ENCODE measurements at regions not wholly inside any gene's neighbourhood (a gene's known extent, or its start where the extent isn't known, plus 50 kb on each side); places are given as distances from the start of the nearest gene placed in this dataset.

DNA sequence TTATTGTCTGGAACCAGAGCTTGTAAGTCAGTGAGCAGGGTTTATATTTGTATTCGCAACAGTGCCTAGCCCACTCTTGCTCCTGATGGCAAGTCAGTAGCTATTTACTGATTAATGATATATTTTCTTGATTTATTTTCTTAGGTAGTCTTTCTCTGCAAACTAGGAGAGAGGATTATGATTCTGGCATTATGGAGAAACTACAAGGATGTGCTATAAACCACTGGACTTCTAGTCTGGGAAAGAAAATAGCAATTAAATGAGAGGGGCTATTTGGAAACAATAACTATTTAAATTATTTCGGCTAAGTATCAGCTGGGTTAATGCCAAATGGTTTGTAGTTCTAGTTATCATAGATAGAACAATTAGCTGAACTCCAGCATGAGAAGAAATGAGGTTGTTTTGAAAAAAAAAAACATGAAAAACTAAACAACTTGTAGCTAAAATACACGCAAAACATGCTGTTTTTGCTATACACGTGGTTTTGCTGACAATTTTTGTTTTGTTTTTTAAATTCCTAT lies 304.9 kb upstream of the TCF21 start:
- H3K27ac ChIP-seq (ENCODE audit: low read length): no peak overlapping the region
- no peak overlapping the region for H3K4me3 ChIP-seq (ENCODE audit: low read length)
- H3K36me3 ChIP-seq (ENCODE audit: control insufficient read depth, low read depth, low read length): no peaks in the 10 kb centered on the region
- no peaks in the 10 kb centered on the region for H3K4me1 ChIP-seq (ENCODE audit: control insufficient read depth, low read depth, low read length)
- no peaks in the 10 kb centered on the region for H3K27me3 ChIP-seq (ENCODE audit: control insufficient read depth, insufficient read depth, low read length)
- no peaks in the 10 kb centered on the region for H3K9me3 ChIP-seq (ENCODE audit: control insufficient read depth, low read depth, low read length)
- H3K9ac ChIP-seq (ENCODE audit: low read length): no peak overlapping the region

DNA sequence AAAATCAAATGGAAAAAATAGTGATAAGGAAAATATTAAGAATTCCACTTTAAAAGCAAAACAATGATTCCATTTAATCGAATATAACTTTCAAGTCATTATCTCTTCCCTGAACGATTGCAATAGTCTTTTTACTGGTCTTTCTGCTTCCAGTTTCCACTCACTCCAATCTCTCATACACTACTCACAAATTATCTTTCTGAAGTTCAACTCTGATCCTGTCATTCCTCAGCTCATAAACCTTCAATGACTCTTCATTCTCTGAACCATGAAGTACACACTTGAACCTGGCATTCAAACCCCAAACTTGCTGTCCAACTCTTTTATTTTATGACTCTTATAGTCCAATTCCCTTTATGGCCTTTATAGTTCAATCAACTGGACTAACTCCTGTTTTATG lies 304.1 kb upstream of the TCF21 start:
- H3K4me1 ChIP-seq (ENCODE audit: control insufficient read depth, low read depth, low read length): no peaks in the 10 kb centered on the region
- H3K9me3 ChIP-seq (ENCODE audit: control insufficient read depth, low read depth, low read length): no peaks in the 10 kb centered on the region
- H3K9ac ChIP-seq (ENCODE audit: low read length): no peak overlapping the region
- no peaks in the 10 kb centered on the region for H3K36me3 ChIP-seq (ENCODE audit: control insufficient read depth, low read depth, low read length)
- no peak overlapping the region for H3K27ac ChIP-seq (ENCODE audit: low read length)
- H3K27me3 ChIP-seq (ENCODE audit: control insufficient read depth, insufficient read depth, low read length): no peaks in the 10 kb centered on the region
- no peak overlapping the region for H3K4me3 ChIP-seq (ENCODE audit: low read length)

DNA sequence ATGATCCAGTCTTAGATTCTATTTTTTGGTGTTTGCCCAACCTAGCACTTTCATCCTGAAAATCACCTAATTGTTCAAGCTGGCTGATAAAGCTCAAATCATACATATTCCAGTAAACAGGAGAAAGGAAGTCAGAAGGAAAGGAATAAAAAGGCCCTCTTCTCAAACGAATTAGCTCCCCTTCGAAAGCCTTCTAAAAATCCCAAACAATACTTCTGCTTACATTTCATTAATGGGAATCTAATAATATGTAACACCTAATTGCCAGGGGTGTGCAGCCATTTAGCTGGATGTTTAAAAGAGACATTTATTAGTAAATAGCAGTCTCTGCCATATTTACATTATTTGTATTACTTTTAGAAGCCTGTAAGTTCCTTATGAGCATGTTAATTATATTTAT lies 302.9 kb upstream of the TCF21 start:
- Histone ChIP-seq H3K27ac (ENCODE audit: low read length) (no peak overlapping the region), H3K27me3 (ENCODE audit: control insufficient read depth, insufficient read depth, low read length) (no peaks in the 10 kb centered on the region), H3K4me1 (ENCODE audit: control insufficient read depth, low read depth, low read length) (no peaks in the 10 kb centered on the region), H3K9ac (ENCODE audit: low read length) (no peak overlapping the region), H3K36me3 (ENCODE audit: control insufficient read depth, low read depth, low read length) (no peaks in the 10 kb centered on the region), H3K4me3 (ENCODE audit: low read length) (no peak overlapping the region), H3K9me3 (ENCODE audit: control insufficient read depth, low read depth, low read length) (no peaks in the 10 kb centered on the region)

DNA sequence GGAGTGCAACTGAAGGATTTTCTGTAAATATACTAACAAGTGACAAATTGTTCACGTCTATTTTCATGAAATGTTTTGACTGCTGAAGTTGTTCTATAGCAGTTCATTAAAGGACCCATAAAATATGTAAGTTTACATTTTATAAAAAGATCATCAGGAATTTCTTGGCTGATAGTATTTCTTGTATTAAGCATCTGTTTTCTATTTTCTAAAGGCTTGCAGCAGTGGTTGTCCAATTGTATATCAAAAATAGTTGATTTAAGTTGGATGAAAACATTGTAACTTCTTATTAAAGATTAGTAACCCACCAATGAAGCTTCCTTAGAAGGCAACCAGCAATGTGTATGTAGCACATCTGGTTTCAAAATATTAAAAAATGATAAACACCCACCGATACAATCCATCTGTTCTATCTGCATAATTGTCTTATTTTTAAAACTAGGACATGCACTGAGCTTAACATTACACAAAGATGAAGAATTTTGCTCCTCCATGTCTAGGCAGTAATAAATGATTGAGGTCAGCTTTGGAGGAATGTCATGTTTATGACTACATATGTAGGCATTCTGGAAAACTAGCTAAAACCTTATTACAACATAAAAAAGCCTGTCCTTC lies 301.3 kb upstream of the TCF21 start:
- Histone ChIP-seq H3K4me1 (ENCODE audit: control insufficient read depth, low read depth, low read length) (no peaks in the 10 kb centered on the region), H3K9ac (ENCODE audit: low read length) (no peak overlapping the region), H3K4me3 (ENCODE audit: low read length) (no peak overlapping the region), H3K9me3 (ENCODE audit: control insufficient read depth, low read depth, low read length) (no peaks in the 10 kb centered on the region), H3K27me3 (ENCODE audit: control insufficient read depth, insufficient read depth, low read length) (no peaks in the 10 kb centered on the region), H3K27ac (ENCODE audit: low read length) (no peak overlapping the region), H3K36me3 (ENCODE audit: control insufficient read depth, low read depth, low read length) (no peaks in the 10 kb centered on the region)

DNA sequence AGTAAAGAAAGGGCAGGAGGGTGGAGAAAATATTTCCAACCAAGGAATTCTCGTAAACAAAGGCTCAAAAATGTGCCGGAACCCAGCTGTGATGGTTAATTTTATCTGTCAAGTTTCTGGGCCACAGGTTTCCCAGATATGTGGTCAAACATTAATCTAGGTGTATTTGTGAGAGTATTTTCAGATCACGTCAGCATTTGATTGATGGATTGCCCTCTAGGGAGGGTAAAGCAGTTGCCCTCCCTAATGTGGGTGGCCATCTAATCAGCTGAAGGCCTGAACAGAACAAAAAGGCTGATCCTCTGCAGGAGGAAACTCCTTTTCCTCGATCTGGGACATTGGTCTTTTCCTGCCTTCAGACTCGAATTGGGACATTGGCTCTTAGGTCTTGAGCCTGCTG lies 298.7 kb upstream of the TCF21 start:
- H3K4me1 ChIP-seq (ENCODE audit: control insufficient read depth, low read depth, low read length): no peaks in the 10 kb centered on the region
- H3K4me3 ChIP-seq (ENCODE audit: low read length): no peak overlapping the region
- no peak overlapping the region for H3K9ac ChIP-seq (ENCODE audit: low read length)
- H3K36me3 ChIP-seq (ENCODE audit: control insufficient read depth, low read depth, low read length): no peaks in the 10 kb centered on the region
- no peaks in the 10 kb centered on the region for H3K9me3 ChIP-seq (ENCODE audit: control insufficient read depth, low read depth, low read length)
- no peak overlapping the region for H3K27ac ChIP-seq (ENCODE audit: low read length)
- H3K27me3 ChIP-seq (ENCODE audit: control insufficient read depth, insufficient read depth, low read length): no peaks in the 10 kb centered on the region

DNA sequence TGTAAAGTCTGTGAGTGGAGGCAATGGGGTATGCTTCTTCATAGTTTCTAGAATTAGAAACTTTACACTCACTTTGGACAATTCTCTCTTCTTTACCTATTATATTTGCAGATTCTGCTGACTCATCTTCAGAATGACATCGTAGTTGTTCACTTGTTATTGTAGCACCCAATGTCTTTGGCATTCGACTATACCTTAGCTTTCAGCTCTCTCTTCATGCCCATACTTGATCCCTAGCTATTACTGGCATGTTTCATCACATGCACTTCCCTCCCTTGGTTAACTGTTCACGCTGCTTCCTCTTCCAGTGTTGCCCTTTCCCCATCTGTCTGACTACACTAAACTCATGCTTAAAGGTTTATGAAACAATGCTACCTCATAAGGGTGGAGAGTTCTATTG lies 298.1 kb upstream of the TCF21 start:
- Histone ChIP-seq H3K36me3 (ENCODE audit: control insufficient read depth, low read depth, low read length) (no peaks in the 10 kb centered on the region), H3K27me3 (ENCODE audit: control insufficient read depth, insufficient read depth, low read length) (no peaks in the 10 kb centered on the region), H3K4me3 (ENCODE audit: low read length) (no peak overlapping the region)

DNA sequence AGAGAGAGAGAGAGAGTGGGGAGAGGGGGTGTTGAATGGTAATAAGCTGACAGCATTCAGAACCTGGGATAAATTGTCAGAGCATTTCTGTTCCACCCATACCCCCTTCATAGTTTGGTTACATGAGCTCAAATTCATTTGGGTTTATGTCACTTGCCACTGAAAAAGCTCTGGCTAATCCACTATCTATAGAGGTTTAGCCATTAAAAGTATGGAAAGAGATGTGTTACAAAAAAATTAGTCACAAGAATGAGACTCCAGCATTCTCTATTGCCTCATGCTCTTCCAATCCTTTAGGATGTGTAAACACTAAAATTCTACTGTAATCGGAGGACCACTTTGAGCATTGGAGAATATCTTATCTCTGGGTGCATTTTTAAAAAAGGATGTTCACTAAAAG lies 297.6 kb upstream of the TCF21 start:
- no peak overlapping the region for H3K27ac ChIP-seq (ENCODE audit: low read length)
- H3K9me3 ChIP-seq (ENCODE audit: control insufficient read depth, low read depth, low read length): no peaks in the 10 kb centered on the region
- no peak overlapping the region for H3K9ac ChIP-seq (ENCODE audit: low read length)
- H3K36me3 ChIP-seq (ENCODE audit: control insufficient read depth, low read depth, low read length): no peaks in the 10 kb centered on the region
- no peak overlapping the region for H3K4me3 ChIP-seq (ENCODE audit: low read length)
- no peaks in the 10 kb centered on the region for H3K4me1 ChIP-seq (ENCODE audit: control insufficient read depth, low read depth, low read length)
- H3K27me3 ChIP-seq (ENCODE audit: control insufficient read depth, insufficient read depth, low read length): no peaks in the 10 kb centered on the region

More for the DNA sequence above, 298.1 kb upstream of the TCF21 start:
- no peaks in the 10 kb centered on the region for H3K4me1 ChIP-seq (ENCODE audit: control insufficient read depth, low read depth, low read length)
- H3K9me3 ChIP-seq (ENCODE audit: control insufficient read depth, low read depth, low read length): no peaks in the 10 kb centered on the region
- H3K9ac ChIP-seq (ENCODE audit: low read length): no peak overlapping the region
- H3K27ac ChIP-seq (ENCODE audit: low read length): no peak overlapping the region

DNA sequence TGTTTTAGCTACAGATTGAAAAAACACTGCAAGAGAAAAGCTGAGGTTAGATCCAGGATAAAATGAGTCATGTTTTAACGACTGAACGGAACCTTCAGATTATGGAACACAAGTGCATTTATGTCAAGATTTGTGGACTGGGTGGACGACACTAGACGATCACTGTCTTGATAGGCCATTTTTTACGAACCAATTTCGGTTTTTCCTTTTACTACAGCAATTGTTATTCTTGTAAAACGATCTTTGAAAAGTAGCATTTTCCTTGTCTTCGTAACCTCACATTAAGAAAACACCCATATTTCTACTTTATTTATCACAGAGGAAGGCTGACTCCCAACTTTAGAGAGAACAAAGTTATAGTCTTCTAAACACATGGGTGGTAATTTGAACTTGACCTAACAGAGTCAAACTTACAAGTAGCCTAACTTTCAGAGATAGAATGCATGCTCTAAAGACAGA lies 294.2 kb upstream of the TCF21 start:
- H3K4me1 ChIP-seq (ENCODE audit: control insufficient read depth, low read depth, low read length): no peaks in the 10 kb centered on the region
- H3K9me3 ChIP-seq (ENCODE audit: control insufficient read depth, low read depth, low read length): no peaks in the 10 kb centered on the region
- H3K36me3 ChIP-seq (ENCODE audit: control insufficient read depth, low read depth, low read length): no peaks in the 10 kb centered on the region
- H3K9ac ChIP-seq (ENCODE audit: low read length): no peak overlapping the region
- no peak overlapping the region for H3K27ac ChIP-seq (ENCODE audit: low read length)
- H3K27me3 ChIP-seq (ENCODE audit: control insufficient read depth, insufficient read depth, low read length): no peaks in the 10 kb centered on the region
- H3K4me3 ChIP-seq (ENCODE audit: low read length): no peak overlapping the region

DNA sequence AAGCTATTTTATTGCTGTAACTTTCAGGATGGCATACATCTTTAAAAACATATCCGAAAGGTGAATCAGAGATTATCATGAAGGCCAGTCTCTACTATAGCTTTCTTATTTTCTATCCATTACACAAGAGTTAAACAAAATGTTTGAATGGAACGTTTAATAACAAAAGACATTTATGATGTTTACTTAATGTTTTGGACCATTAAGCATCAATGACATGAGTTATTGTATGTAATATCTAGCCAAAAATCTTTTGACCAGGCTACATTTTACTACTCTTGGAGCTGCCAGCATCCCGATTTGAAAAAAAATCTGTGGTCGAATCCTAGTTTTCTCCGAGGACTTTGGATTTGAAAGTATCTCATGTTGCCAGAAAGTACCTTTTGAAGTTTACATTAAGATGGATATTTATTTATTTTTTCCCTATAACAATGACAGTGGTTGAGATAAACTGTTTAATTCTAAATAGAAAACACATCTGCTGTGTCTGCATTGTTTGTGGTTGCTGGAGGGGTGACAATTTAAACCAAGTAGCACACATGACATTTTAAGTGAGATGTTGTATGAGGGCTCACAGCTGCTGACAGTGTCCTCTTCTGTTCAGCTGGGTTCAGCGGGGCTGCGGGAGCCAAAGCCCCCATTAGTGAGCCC lies 293.7 kb upstream of the TCF21 start:
- H3K9ac ChIP-seq (ENCODE audit: low read length): no peak overlapping the region
- no peaks in the 10 kb centered on the region for H3K9me3 ChIP-seq (ENCODE audit: control insufficient read depth, low read depth, low read length)
- H3K36me3 ChIP-seq (ENCODE audit: control insufficient read depth, low read depth, low read length): no peaks in the 10 kb centered on the region
- H3K4me3 ChIP-seq (ENCODE audit: low read length): no peak overlapping the region
- H3K27me3 ChIP-seq (ENCODE audit: control insufficient read depth, insufficient read depth, low read length): no peaks in the 10 kb centered on the region
- no peak overlapping the region for H3K27ac ChIP-seq (ENCODE audit: low read length)
- H3K4me1 ChIP-seq (ENCODE audit: control insufficient read depth, low read depth, low read length): no peaks in the 10 kb centered on the region

DNA sequence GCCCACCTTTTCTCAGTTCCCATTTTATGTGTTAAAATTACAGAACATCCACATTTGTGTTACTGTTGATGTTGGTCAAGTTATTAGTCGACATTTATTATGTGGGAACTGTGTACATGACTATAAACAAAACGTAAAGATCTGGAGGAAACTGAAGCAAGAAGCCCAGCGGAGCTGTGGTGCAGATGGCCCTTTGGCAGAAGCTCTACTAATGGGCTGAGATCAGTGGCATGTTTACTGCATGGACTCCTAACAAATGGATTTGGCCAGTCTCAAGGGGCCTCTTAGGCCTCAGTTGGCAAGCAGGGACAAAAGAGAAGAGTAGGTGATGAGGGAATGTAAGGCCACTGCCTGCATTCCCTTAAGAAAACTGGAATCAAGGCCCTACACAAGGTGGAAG lies 282.1 kb upstream of the TCF21 start:
- Histone ChIP-seq H3K36me3 (ENCODE audit: control insufficient read depth, low read depth, low read length) (no peaks in the 10 kb centered on the region), H3K4me3 (ENCODE audit: low read length) (no peak overlapping the region), H3K27me3 (ENCODE audit: control insufficient read depth, insufficient read depth, low read length) (no peaks in the 10 kb centered on the region), H3K4me1 (ENCODE audit: control insufficient read depth, low read depth, low read length) (no peaks in the 10 kb centered on the region), H3K9me3 (ENCODE audit: control insufficient read depth, low read depth, low read length) (no peaks in the 10 kb centered on the region), H3K27ac (ENCODE audit: low read length) (no peak overlapping the region), H3K9ac (ENCODE audit: low read length) (no peak overlapping the region)

DNA sequence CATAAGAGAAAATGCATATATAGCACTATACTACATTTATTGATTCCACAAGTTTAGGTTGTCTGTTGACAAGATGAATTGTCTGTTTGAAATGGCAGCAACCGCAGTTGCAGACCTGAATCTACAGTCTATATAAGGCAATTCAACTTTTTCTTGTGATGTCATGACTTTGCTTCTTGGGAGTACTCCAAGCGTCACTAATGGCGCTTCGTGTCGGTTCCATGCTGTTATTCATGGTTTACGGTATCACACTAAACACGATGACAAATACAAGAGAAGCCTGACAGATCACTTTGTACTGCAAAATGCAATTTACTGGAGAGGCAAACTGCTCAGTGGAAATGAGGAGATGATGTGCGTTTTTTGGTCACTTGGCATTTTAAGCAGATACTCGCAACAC lies 280.3 kb upstream of the TCF21 start:
- no peak overlapping the region for H3K27ac ChIP-seq (ENCODE audit: low read length)
- H3K27me3 ChIP-seq (ENCODE audit: control insufficient read depth, insufficient read depth, low read length): no peaks in the 10 kb centered on the region
- no peaks in the 10 kb centered on the region for H3K9me3 ChIP-seq (ENCODE audit: control insufficient read depth, low read depth, low read length)
- no peaks in the 10 kb centered on the region for H3K4me1 ChIP-seq (ENCODE audit: control insufficient read depth, low read depth, low read length)
- H3K4me3 ChIP-seq (ENCODE audit: low read length): no peak overlapping the region
- H3K9ac ChIP-seq (ENCODE audit: low read length): no peak overlapping the region
- H3K36me3 ChIP-seq (ENCODE audit: control insufficient read depth, low read depth, low read length): no peaks in the 10 kb centered on the region

Data from iPS-18a (cell line).